ENCODE measurements at regions not wholly inside any gene's neighbourhood (a gene's known extent, or its start where the extent isn't known, plus 50 kb on each side); places are given as distances from the start of the nearest gene placed in this dataset.

DNA sequence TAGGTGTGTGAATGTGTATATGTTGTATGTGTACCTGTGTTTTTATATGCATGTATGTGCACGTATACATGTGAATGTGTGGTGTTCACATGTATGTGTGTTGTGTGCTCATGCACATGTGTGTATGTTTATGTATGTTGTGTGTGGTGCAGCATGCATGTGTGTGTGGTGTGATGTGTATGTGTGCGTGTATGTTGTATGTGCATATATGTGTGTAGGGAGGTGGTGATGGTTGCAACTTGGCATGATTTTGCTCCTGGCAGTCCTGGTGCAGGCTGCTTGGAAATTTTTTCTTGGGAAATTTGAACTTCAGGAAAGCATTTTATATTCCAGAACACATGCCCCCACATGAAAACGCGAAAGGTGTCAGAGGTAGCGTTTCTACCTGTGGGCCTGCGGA is 1177.8 kb downstream of the TBC1D22A start:
- H3K9me3 ChIP-seq (ENCODE audit: insufficient read depth, low read depth, low read length) = peaks cover 2% of the 10 kb centered on the region; the same call in 1 of the 2 replicates

DNA sequence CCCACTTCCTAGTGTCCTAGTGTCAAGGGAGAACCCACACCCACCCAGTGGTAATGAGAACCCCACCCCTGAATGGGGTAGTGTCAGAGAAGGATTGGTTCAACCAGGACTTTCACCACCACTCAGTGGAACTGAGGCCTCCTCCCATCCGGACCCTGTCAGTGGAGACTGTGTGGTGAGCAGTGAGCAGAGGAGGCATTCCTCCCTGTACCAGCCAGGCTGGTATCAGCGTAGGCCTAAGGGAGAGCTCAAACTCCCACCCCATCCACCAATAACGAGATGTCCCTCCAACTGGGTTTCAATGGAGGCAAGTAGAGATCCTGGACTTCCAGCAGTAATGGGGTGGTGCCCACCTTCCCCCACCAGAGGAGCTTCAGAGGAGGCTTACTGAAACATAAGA is 1171.4 kb downstream of the TBC1D22A start:
- Histone ChIP-seq H3K27me3 (ENCODE audit: insufficient read depth, low read length, poor library complexity, severe bottlenecking) (no peaks in the 10 kb centered on the region), H3K9me2 (replicated peaks; ENCODE audit: low read depth, low read length) (no peaks in the 10 kb centered on the region), H3K36me3 (ENCODE audit: insufficient read depth, low read length) (no peaks in the 10 kb centered on the region), H3F3A (ENCODE audit: low read depth) (no peaks in the 10 kb centered on the region), H4K20me1 (ENCODE audit: insufficient read depth, low read length, poor library complexity, severe bottlenecking) (no peaks in the 10 kb centered on the region), H3K9ac (ENCODE audit: low read depth, low read length, poor library complexity, severe bottlenecking) (no peak overlapping the region), H3K4me2 (ENCODE audit: low read depth, low read length, poor library complexity, severe bottlenecking) (no peak overlapping the region), H2AFZ (ENCODE audit: low read length) (no peak overlapping the region), H3K4me3 (ENCODE audit: low read length, poor library complexity, severe bottlenecking) (no peak overlapping the region), H3K4me1 (ENCODE audit: insufficient read depth, low read length, poor library complexity, severe bottlenecking) (no peaks in the 10 kb centered on the region), H3K9me3 (ENCODE audit: insufficient read depth, low read depth, low read length) (peaks cover 9% of the 10 kb centered on the region; the same call in 1 of the 2 replicates), H3K79me2 (ENCODE audit: insufficient read depth, low read length) (no peaks in the 10 kb centered on the region)
- TF ChIP-seq, protein P1, sequence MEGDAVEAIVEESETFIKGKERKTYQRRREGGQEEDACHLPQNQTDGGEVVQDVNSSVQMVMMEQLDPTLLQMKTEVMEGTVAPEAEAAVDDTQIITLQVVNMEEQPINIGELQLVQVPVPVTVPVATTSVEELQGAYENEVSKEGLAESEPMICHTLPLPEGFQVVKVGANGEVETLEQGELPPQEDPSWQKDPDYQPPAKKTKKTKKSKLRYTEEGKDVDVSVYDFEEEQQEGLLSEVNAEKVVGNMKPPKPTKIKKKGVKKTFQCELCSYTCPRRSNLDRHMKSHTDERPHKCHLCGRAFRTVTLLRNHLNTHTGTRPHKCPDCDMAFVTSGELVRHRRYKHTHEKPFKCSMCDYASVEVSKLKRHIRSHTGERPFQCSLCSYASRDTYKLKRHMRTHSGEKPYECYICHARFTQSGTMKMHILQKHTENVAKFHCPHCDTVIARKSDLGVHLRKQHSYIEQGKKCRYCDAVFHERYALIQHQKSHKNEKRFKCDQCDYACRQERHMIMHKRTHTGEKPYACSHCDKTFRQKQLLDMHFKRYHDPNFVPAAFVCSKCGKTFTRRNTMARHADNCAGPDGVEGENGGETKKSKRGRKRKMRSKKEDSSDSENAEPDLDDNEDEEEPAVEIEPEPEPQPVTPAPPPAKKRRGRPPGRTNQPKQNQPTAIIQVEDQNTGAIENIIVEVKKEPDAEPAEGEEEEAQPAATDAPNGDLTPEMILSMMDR (conservative IDR thresholded peaks at IDR 0.05; ENCODE audit: low read length) = no peak
- no peak for TF ChIP-seq EZH2phosphoT487 (IDR thresholded peaks at IDR 0.05; ENCODE audit: borderline replicate concordance)

More for the DNA sequence above, 1177.8 kb downstream of the TBC1D22A start:
- Histone ChIP-seq H3K4me3 (ENCODE audit: low read length, poor library complexity, severe bottlenecking) (no peak overlapping the region), H4K20me1 (ENCODE audit: insufficient read depth, low read length, poor library complexity, severe bottlenecking) (no peaks in the 10 kb centered on the region), H3K4me2 (ENCODE audit: low read depth, low read length, poor library complexity, severe bottlenecking) (no peak overlapping the region), H3K9ac (ENCODE audit: low read depth, low read length, poor library complexity, severe bottlenecking) (no peak overlapping the region), H2AFZ (ENCODE audit: low read length) (no peak overlapping the region), H3K79me2 (ENCODE audit: insufficient read depth, low read length) (no peaks in the 10 kb centered on the region), H3K36me3 (ENCODE audit: insufficient read depth, low read length) (no peaks in the 10 kb centered on the region), H3K9me2 (replicated peaks; ENCODE audit: low read depth, low read length) (no peaks in the 10 kb centered on the region), H3F3A (ENCODE audit: low read depth) (no peaks in the 10 kb centered on the region), H3K27me3 (ENCODE audit: insufficient read depth, low read length, poor library complexity, severe bottlenecking) (no peaks in the 10 kb centered on the region), H3K4me1 (ENCODE audit: insufficient read depth, low read length, poor library complexity, severe bottlenecking) (no peaks in the 10 kb centered on the region)
- TF ChIP-seq, protein P1 (conservative IDR thresholded peaks at IDR 0.05; ENCODE audit: low read length) = no peak
- no peak for TF ChIP-seq EZH2phosphoT487 (IDR thresholded peaks at IDR 0.05; ENCODE audit: borderline replicate concordance)

DNA sequence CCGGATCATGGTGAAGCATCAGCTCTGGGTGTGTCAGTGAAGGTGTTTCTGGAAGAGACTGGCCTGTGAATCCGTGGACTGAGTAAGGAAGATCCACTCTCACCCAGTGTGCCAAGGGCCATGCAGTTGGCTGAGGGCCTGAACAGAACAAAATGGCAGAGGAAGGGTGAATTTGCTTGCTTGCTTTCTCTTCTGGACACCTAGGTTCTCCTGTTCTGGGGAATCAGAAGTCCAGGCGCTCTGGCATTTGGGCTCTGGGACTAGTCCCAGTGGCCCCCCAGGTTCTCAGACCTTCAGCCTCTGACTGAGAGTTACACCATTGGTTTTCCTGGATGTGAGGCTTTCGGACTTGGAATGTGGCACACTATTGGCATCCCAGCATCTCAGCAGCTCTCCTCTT is 1170.8 kb downstream of the TBC1D22A start:
- Histone ChIP-seq H3K4me2 (ENCODE audit: low read depth, low read length, poor library complexity, severe bottlenecking) (no peak overlapping the region), H3K27me3 (ENCODE audit: insufficient read depth, low read length, poor library complexity, severe bottlenecking) (no peaks in the 10 kb centered on the region), H3K9me3 (ENCODE audit: insufficient read depth, low read depth, low read length) (peaks cover 9% of the 10 kb centered on the region; the same call in 1 of the 2 replicates), H3K36me3 (ENCODE audit: insufficient read depth, low read length) (no peaks in the 10 kb centered on the region), H4K20me1 (ENCODE audit: insufficient read depth, low read length, poor library complexity, severe bottlenecking) (no peaks in the 10 kb centered on the region), H3K4me1 (ENCODE audit: insufficient read depth, low read length, poor library complexity, severe bottlenecking) (no peaks in the 10 kb centered on the region), H3K9me2 (replicated peaks; ENCODE audit: low read depth, low read length) (no peaks in the 10 kb centered on the region), H3K4me3 (ENCODE audit: low read length, poor library complexity, severe bottlenecking) (no peak overlapping the region), H3K9ac (ENCODE audit: low read depth, low read length, poor library complexity, severe bottlenecking) (no peak overlapping the region), H3F3A (ENCODE audit: low read depth) (no peaks in the 10 kb centered on the region), H2AFZ (ENCODE audit: low read length) (no peak overlapping the region), H3K79me2 (ENCODE audit: insufficient read depth, low read length) (no peaks in the 10 kb centered on the region)
- TF ChIP-seq EZH2phosphoT487 (IDR thresholded peaks at IDR 0.05; ENCODE audit: borderline replicate concordance) = no peak
- TF ChIP-seq, protein P1 (conservative IDR thresholded peaks at IDR 0.05; ENCODE audit: low read length) = no peak
